Ishikawa (cell line): ENCODE measurements at regions not wholly inside any gene's neighbourhood (a gene's known extent, or its start where the extent isn't known, plus 50 kb on each side); places are given as distances from the start of the nearest gene placed in this dataset.

Experiments
- CEBPB ChIP-seq: IDR thresholded peaks from 2 replicates; pipeline ENCODE4 v1.6.1; 2012
- EGR1 ChIP-seq: IDR thresholded peaks from 2 replicates; pipeline ENCODE4 v1.6.1; 2012
- EP300 ChIP-seq: IDR thresholded peaks from 2 replicates; pipeline ENCODE4 v1.6.1; 2012; ENCODE audit warnings: borderline replicate concordance
- FOXM1 ChIP-seq: IDR thresholded peaks from 2 replicates; pipeline ENCODE4 v1.6.1; 2012; ENCODE audit warnings: low read depth, borderline replicate concordance
- NFIC ChIP-seq: IDR thresholded peaks from 2 replicates; pipeline ENCODE4 v1.6.1; 2012
- RAD21 ChIP-seq: IDR thresholded peaks from 2 replicates; pipeline ENCODE4 v1.6.1; 2012; ENCODE audit warnings: low read depth
- TAF1 ChIP-seq: IDR thresholded peaks from 2 replicates; pipeline ENCODE4 v1.6.1; 2012; ENCODE audit warnings: low read depth, mild to moderate bottlenecking
- YY1 ChIP-seq: IDR thresholded peaks from 2 replicates; pipeline ENCODE4 v1.6.1; 2012; ENCODE audit warnings: low read depth
- ZBTB7A ChIP-seq: IDR thresholded peaks from 2 replicates; pipeline ENCODE4 v1.6.1; 2012; ENCODE audit warnings: low read depth
- TF ChIP-seq, protein P1 (sequence below): IDR thresholded peaks from 2 replicates; pipeline ENCODE4 v1.6.1; 2012; ENCODE audit warnings: low read depth, mild to moderate bottlenecking

DNA sequence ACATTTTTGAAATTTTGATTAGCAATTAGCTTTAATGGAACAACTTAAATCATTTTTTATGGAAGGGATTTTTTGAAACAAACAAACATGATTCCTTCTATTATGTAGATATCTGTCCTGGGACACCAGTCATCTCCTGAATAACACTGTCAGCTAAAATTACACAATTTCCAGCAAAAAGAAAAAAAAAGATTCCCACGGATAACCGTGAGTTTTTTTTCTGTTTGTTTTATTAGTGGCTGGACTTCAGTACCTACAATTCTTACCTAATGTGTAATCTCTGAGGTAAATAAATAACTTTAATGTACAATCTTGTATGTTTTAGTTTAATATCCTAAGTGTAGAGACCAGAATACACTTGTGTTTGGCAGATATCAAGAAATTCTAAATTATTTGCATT is 126.6 kb upstream of the KYNU start:
- TF ChIP-seq CEBPB (no peak), EGR1 (no peak), RAD21 (no peak), FOXM1 (no peak), YY1 (no peak), NFIC (no peak), TAF1 (no peak), EP300 (no peak), ZBTB7A (no peak)
- TF ChIP-seq, protein P1, sequence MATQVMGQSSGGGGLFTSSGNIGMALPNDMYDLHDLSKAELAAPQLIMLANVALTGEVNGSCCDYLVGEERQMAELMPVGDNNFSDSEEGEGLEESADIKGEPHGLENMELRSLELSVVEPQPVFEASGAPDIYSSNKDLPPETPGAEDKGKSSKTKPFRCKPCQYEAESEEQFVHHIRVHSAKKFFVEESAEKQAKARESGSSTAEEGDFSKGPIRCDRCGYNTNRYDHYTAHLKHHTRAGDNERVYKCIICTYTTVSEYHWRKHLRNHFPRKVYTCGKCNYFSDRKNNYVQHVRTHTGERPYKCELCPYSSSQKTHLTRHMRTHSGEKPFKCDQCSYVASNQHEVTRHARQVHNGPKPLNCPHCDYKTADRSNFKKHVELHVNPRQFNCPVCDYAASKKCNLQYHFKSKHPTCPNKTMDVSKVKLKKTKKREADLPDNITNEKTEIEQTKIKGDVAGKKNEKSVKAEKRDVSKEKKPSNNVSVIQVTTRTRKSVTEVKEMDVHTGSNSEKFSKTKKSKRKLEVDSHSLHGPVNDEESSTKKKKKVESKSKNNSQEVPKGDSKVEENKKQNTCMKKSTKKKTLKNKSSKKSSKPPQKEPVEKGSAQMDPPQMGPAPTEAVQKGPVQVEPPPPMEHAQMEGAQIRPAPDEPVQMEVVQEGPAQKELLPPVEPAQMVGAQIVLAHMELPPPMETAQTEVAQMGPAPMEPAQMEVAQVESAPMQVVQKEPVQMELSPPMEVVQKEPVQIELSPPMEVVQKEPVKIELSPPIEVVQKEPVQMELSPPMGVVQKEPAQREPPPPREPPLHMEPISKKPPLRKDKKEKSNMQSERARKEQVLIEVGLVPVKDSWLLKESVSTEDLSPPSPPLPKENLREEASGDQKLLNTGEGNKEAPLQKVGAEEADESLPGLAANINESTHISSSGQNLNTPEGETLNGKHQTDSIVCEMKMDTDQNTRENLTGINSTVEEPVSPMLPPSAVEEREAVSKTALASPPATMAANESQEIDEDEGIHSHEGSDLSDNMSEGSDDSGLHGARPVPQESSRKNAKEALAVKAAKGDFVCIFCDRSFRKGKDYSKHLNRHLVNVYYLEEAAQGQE: no peak
